ENCODE measurements at regions not wholly inside any gene's neighbourhood (a gene's known extent, or its start where the extent isn't known, plus 50 kb on each side); places are given as distances from the start of the nearest gene placed in this dataset.

DNA sequence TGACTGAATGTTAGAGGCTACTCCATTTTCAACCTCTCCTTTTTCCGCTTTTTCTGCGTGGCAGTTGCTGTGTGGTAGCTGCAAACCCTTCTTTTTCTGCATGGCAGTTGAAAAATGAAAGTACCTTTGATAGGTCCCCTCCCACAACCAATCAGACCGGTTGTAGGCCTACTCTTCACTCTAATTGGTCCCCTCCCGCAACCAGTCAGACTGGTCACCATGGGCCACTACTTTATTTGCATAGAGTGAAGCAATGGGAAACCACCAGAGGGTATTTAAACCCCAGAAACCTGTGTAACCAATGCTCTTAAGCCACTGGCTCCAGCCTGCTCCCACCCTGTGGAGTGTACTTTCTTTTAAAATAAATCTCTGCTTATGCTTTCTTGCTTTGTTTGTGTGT lies 877.8 kb downstream of the FAM133A start:
- H3K27ac ChIP-seq, result no peak overlapping the region
- no peaks in the 10 kb centered on the region for H3K36me3 ChIP-seq (ENCODE audit: insufficient read depth in 1 of 2, low read depth in 1 of 2)
- no peak overlapping the region for H3K4me3 ChIP-seq
- H3K4me1 ChIP-seq, result no peaks in the 10 kb centered on the region
- intact Hi-C loops (cut with DNase I), result no loop called here
- no peaks in the 10 kb centered on the region for H3K9me3 ChIP-seq
- WGBS, 3 donors, result 71 to 91% (median 82%) methylated on average over 4 of the region's 4 CpGs
- TF ChIP-seq, protein P1, sequence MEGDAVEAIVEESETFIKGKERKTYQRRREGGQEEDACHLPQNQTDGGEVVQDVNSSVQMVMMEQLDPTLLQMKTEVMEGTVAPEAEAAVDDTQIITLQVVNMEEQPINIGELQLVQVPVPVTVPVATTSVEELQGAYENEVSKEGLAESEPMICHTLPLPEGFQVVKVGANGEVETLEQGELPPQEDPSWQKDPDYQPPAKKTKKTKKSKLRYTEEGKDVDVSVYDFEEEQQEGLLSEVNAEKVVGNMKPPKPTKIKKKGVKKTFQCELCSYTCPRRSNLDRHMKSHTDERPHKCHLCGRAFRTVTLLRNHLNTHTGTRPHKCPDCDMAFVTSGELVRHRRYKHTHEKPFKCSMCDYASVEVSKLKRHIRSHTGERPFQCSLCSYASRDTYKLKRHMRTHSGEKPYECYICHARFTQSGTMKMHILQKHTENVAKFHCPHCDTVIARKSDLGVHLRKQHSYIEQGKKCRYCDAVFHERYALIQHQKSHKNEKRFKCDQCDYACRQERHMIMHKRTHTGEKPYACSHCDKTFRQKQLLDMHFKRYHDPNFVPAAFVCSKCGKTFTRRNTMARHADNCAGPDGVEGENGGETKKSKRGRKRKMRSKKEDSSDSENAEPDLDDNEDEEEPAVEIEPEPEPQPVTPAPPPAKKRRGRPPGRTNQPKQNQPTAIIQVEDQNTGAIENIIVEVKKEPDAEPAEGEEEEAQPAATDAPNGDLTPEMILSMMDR (IDR thresholded peaks at IDR 0.05), result no peak
- no peak for ATAC-seq
- no peaks in the 10 kb centered on the region for H3K27me3 ChIP-seq (ENCODE audit: insufficient read depth in 3 of 3, low read length in 2 of 3)
- no peak for DNase-seq

DNA sequence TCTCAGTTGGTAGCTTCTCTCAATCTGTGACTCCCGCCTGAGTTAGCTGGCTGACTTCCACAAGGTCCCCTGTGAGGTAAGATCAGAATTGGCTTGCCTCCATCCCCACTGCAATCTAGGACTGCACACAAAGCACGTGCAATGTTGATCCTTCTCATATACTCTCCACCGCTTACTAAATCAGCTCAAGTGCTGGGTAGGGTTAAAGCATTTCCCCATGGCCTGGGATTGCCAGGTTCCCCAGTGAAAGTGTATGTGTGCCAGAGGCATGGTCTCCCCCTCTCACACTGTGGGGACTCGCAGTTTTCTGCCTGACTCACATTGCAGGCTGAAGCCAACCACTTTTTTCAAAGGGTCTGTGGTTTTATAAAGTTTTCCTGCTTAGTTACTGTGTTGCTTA lies 886.9 kb downstream of the FAM133A start:
- DNase-seq (no peak), ATAC-seq (no peak)
- Histone ChIP-seq H3K4me1 (no peaks in the 10 kb centered on the region), H3K36me3 (ENCODE audit: insufficient read depth in 1 of 2, low read depth in 1 of 2) (no peaks in the 10 kb centered on the region), H3K9me3 (no peaks in the 10 kb centered on the region), H3K4me3 (no peak overlapping the region), H3K27me3 (ENCODE audit: insufficient read depth in 3 of 3, low read length in 2 of 3) (no peaks in the 10 kb centered on the region), H3K27ac (no peak overlapping the region)
- TF ChIP-seq, protein P1 (IDR thresholded peaks at IDR 0.05), result no peak
- WGBS, 3 donors, result 41 to 51% (median 48%) methylated on average over 4 of the region's 4 CpGs
- intact Hi-C loops (cut with DNase I), result no loop called here

DNA sequence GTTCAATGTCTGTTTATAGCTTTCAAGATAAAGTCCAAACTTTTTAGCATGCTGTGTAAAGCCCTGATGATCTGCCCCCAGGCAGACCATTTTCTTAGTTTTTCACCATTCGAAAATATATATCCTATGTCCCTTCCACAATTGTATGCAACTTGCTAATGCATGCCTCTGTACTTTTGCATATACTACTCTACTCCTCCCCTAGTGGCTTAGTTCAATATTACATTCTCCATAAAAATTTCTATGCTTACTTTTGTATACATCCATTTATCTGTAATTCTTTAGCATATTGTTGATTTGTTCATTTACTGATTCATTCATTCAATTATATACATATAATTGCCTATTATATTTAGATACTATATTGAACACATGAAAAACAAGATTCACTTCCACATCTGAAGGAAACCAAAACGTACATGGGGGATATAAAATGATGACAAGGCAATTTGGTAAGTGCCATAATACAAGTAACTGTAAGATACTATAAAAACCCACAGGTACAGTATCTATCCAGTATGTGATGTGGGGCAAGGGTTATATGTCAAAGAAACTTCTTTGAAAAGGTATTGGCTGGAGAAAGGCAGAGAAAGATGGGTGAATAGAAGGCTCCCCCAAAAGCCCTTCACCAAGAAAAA lies 902.5 kb downstream of the FAM133A start:
- Histone ChIP-seq H3K9me3 (peaks cover 3% of the 10 kb centered on the region), H3K4me1 (no peaks in the 10 kb centered on the region), H3K36me3 (ENCODE audit: insufficient read depth in 1 of 2, low read depth in 1 of 2) (no peaks in the 10 kb centered on the region), H3K27ac (no peak overlapping the region), H3K27me3 (ENCODE audit: insufficient read depth in 3 of 3, low read length in 2 of 3) (peaks cover 0 to 3% (median 0%) of the 10 kb centered on the region in 3 donors), H3K4me3 (no peak overlapping the region)
- WGBS, 3 donors, result 48 to 53% (median 50%) methylated on average over 2 of the region's 2 CpGs
- intact Hi-C loops (cut with DNase I), result no loop called here
- TF ChIP-seq, protein P1 (IDR thresholded peaks at IDR 0.05), result no peak
- ATAC-seq, result no peak
- DNase-seq, result no peak

DNA sequence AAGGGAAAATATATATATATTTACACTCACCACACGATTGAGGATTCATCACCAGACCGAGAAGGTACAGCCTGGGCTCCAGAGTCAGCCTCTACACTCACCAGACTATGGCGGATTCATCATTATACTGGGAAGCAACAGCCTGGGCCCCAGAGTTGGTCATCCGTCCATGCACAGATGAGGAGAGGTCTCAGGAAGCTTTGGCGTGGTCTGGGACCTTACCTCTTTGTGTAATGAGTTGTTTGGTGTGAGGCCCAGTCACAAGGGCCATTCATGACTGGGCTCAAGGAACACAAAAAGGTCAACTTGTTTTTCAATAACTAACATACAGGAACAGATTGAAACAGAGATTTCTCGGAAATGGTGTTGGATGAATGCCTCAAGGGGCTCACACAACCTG lies 926.1 kb downstream of the FAM133A start:
- ATAC-seq (no peak), DNase-seq (no peak)
- TF ChIP-seq, protein P1 (IDR thresholded peaks at IDR 0.05), result no peak
- Histone ChIP-seq H3K4me1 (no peaks in the 10 kb centered on the region), H3K36me3 (ENCODE audit: insufficient read depth in 1 of 2, low read depth in 1 of 2) (no peaks in the 10 kb centered on the region), H3K9me3 (no peaks in the 10 kb centered on the region), H3K4me3 (no peak overlapping the region), H3K27me3 (ENCODE audit: insufficient read depth in 3 of 3, low read length in 2 of 3) (no peaks in the 10 kb centered on the region), H3K27ac (no peak overlapping the region)
- 79 to 83% (median 79%) methylated on average over 6 of the region's 6 CpGs for WGBS, 3 donors
- intact Hi-C loops (cut with DNase I), result no loop called here

DNA sequence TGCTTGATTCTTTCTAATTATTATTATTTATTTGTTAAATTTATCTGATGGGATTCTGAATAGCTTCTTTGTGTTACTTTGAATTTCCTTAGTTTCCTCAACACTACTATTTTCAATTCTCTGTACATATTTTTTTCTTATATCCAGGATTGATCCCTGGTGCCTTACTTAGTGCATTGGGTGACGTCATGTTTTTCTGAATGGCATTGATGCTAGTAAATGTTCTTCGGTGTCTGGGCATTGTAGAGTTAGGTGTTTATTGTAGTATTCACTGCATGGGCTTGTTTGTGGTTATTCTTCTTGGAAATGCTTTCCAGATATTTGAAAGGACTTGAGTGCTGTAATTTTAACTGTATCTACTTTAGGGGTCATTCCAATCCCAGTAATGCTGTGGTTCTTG lies 938.1 kb downstream of the FAM133A start:
- Histone ChIP-seq H3K27me3 (ENCODE audit: insufficient read depth in 3 of 3, low read length in 2 of 3) (no peaks in the 10 kb centered on the region), H3K4me3 (no peak overlapping the region), H3K4me1 (no peaks in the 10 kb centered on the region), H3K36me3 (ENCODE audit: insufficient read depth in 1 of 2, low read depth in 1 of 2) (no peaks in the 10 kb centered on the region), H3K9me3 (peaks cover 11% of the 10 kb centered on the region), H3K27ac (no peak overlapping the region)
- TF ChIP-seq, protein P1 (IDR thresholded peaks at IDR 0.05), result no peak
- 85 to 88% (median 85%) methylated on average over 2 of the region's 2 CpGs for WGBS, 3 donors
- intact Hi-C loops (cut with DNase I), result no loop called here
- DNase-seq (no peak), ATAC-seq (no peak)

Measured in psoas muscle (tissue), 7 donors.